HEK293T (cell line): ENCODE measurements at regions not wholly inside any gene's neighbourhood (a gene's known extent, or its start where the extent isn't known, plus 50 kb on each side); places are given as distances from the start of the nearest gene placed in this dataset.

ENCODE experiments used
- FOXK2 ChIP-seq: fragments of 450-650 bp; IDR thresholded peaks from 2 replicates; pipeline ENCODE4 v1.6.1; 2016; ENCODE audit warnings: mild to moderate bottlenecking
- LEF1 ChIP-seq: fragments of 450-650 bp; IDR thresholded peaks from 2 replicates; pipeline ENCODE4 v1.6.1; 2017; ENCODE audit warnings: mild to moderate bottlenecking, borderline replicate concordance
- NFRKB ChIP-seq: fragments of 450-650 bp; IDR thresholded peaks from 2 replicates; pipeline ENCODE4 v1.6.1; 2016; ENCODE audit warnings: mild to moderate bottlenecking, moderate library complexity
- ZNF384 ChIP-seq: fragments of 450-650 bp; IDR thresholded peaks from 2 replicates; pipeline ENCODE4 v1.6.1; 2016

GRCh38 chr4:62231994-62232393 is 1031.9 kb downstream of the ADGRL3 start:
- TF ChIP-seq ZNF384 (no peak), LEF1 (no peak), FOXK2 (no peak), NFRKB (no peak)
